ENCODE measurements at regions not wholly inside any gene's neighbourhood (a gene's known extent, or its start where the extent isn't known, plus 50 kb on each side); places are given as distances from the start of the nearest gene placed in this dataset.

DNA sequence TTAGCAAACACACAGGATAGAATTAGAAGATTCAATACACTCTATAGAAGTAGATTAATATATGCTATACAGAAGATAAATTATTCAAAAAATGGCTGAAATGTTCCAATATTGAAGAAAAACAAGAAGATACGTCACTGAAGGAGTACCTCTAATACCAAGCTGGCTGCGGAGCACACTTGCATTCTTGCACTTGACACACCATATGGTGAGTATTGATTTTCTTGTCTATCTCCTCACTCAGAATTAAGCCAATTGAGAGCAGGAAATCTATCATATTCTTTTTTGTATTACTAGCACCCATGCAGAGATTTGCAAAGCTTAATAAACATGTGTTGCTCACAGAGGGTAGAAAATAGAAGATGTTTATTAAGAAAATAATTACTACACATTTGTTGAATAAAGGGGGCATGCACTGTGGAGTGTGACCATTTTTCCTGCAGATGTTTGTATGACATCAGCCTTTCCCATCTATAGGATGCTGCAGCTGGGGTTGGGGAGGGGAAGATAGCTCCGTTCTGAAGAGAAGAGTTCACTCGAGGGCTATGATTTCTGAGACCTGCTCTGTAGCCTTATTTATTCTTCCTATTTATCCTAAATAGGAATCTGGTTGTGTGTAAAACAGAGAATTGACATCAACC lies 318.1 kb downstream of the HHIPL2 start:
- Histone ChIP-seq H3K4me1 (ENCODE audit: control insufficient read depth in 5 of 5, insufficient read depth in 5 of 5, low read length in 5 of 5) (peaks cover 0 to 12% (median 0%) of the 10 kb centered on the region in 5 donors), H3K9ac (ENCODE audit: insufficient read depth in 1 of 2, low read length in 2 of 2) (no peak overlapping the region), H3K27me3 (ENCODE audit: control insufficient read depth in 3 of 3, insufficient read depth in 3 of 3, low read length in 2 of 3) (no peaks in the 10 kb centered on the region), H3K9me3 (ENCODE audit: control insufficient read depth in 4 of 4, insufficient read depth in 3 of 4, low read length in 3 of 4) (no peaks in the 10 kb centered on the region), H3K27ac (ENCODE audit: low read depth in 1 of 2, low read length in 1 of 2) (no peak overlapping the region), H3K4me3 (no peak overlapping the region), H3K36me3 (ENCODE audit: control insufficient read depth in 4 of 4, insufficient read depth in 4 of 4, low read length in 4 of 4) (no peaks in the 10 kb centered on the region)
- DNase-seq (no peak), ATAC-seq (ENCODE audit: insufficient read depth, low FRiP score) (no peak)
- TF ChIP-seq, protein P1, sequence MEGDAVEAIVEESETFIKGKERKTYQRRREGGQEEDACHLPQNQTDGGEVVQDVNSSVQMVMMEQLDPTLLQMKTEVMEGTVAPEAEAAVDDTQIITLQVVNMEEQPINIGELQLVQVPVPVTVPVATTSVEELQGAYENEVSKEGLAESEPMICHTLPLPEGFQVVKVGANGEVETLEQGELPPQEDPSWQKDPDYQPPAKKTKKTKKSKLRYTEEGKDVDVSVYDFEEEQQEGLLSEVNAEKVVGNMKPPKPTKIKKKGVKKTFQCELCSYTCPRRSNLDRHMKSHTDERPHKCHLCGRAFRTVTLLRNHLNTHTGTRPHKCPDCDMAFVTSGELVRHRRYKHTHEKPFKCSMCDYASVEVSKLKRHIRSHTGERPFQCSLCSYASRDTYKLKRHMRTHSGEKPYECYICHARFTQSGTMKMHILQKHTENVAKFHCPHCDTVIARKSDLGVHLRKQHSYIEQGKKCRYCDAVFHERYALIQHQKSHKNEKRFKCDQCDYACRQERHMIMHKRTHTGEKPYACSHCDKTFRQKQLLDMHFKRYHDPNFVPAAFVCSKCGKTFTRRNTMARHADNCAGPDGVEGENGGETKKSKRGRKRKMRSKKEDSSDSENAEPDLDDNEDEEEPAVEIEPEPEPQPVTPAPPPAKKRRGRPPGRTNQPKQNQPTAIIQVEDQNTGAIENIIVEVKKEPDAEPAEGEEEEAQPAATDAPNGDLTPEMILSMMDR (IDR thresholded peaks at IDR 0.05; ENCODE audit: control extremely low read depth, extremely low read depth) = no peak
- 77 to 89% methylated on average over 4 of the region's 4 CpGs for WGBS, 2 donors

DNA sequence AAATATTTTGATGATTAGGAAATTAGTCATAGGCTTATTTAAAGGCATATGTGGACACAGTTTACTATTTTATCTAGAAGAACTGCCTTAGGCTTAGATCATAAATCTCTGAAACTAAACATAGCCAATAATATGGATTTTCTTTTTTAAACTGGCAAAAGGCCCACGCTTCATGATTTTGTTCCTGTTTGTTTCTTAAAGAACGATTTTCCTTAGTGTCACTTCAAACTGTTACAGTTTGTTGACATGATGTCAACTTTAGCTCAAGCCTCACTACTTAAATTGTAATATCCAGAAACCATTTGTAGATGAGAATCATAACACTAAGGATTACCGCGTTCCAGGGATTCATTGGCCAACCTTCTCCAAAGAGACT lies 322.6 kb downstream of the HHIPL2 start:
- 69 to 82% methylated on average over 4 of the region's 4 CpGs for WGBS, 2 donors
- TF ChIP-seq, protein P1 (IDR thresholded peaks at IDR 0.05; ENCODE audit: control extremely low read depth, extremely low read depth) = no peak
- Histone ChIP-seq H3K27me3 (ENCODE audit: control insufficient read depth in 3 of 3, insufficient read depth in 3 of 3, low read length in 2 of 3) (no peaks in the 10 kb centered on the region), H3K9ac (ENCODE audit: insufficient read depth in 1 of 2, low read length in 2 of 2) (no peak overlapping the region), H3K4me1 (ENCODE audit: control insufficient read depth in 5 of 5, insufficient read depth in 5 of 5, low read length in 5 of 5) (peaks cover 0 to 23% (median 0%) of the 10 kb centered on the region in 5 donors), H3K27ac (ENCODE audit: low read depth in 1 of 2, low read length in 1 of 2) (no peak overlapping the region), H3K4me3 (no peak overlapping the region), H3K9me3 (ENCODE audit: control insufficient read depth in 4 of 4, insufficient read depth in 3 of 4, low read length in 3 of 4) (no peaks in the 10 kb centered on the region), H3K36me3 (ENCODE audit: control insufficient read depth in 4 of 4, insufficient read depth in 4 of 4, low read length in 4 of 4) (no peaks in the 10 kb centered on the region)
- peak; percentile 23 to 96 (median 93) for DNase-seq
- ATAC-seq (ENCODE audit: insufficient read depth, low FRiP score) = no peak

DNA sequence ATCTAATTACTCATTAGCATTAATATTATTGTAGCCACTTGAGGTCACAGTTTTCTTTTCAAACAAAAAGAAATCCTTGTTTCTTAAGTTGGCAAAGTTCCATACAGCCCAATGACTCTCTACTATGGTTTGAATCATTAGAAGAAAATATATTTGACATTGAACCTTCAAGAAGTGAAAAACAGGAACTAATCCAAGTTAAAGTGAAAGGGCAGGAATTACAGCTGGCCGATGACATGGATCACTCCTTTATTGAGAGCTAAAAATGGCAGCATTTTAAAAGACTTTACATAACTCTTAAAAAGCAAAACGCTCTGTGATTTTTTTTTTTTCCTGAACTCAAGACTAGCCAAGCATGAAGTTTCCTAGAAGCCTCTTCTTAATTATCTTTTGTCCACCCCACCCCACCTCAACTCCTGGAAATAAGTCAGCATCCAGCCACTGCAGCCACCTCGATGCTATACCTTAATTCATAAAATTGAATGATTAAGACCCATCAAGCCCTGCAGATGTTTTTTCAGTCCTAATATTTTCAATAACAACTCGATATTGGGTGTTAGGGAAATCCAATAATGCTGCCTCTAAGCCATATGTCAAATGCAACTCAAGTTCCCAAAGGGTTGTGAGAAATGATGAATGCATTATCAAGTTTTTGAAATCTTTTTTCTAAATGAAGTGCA lies 323.1 kb downstream of the HHIPL2 start:
- ATAC-seq (ENCODE audit: insufficient read depth, low FRiP score) (no peak), DNase-seq (peak; percentile 69 to 96 (median 96))
- Histone ChIP-seq H3K9ac (ENCODE audit: insufficient read depth in 1 of 2, low read length in 2 of 2) (no peak overlapping the region), H3K27me3 (ENCODE audit: control insufficient read depth in 3 of 3, insufficient read depth in 3 of 3, low read length in 2 of 3) (no peaks in the 10 kb centered on the region), H3K36me3 (ENCODE audit: control insufficient read depth in 4 of 4, insufficient read depth in 4 of 4, low read length in 4 of 4) (no peaks in the 10 kb centered on the region), H3K4me3 (no peak overlapping the region), H3K9me3 (ENCODE audit: control insufficient read depth in 4 of 4, insufficient read depth in 3 of 4, low read length in 3 of 4) (no peaks in the 10 kb centered on the region), H3K27ac (ENCODE audit: low read depth in 1 of 2, low read length in 1 of 2) (no peak overlapping the region), H3K4me1 (ENCODE audit: control insufficient read depth in 5 of 5, insufficient read depth in 5 of 5, low read length in 5 of 5) (peaks cover 0 to 23% (median 0%) of the 10 kb centered on the region in 5 donors)
- TF ChIP-seq, protein P1 (IDR thresholded peaks at IDR 0.05; ENCODE audit: control extremely low read depth, extremely low read depth) = no peak
- 44 to 58% methylated on average over 4 of the region's 4 CpGs for WGBS, 2 donors

All from lung (tissue), 11 donors.